ENCODE measurements at regions not wholly inside any gene's neighbourhood (a gene's known extent, or its start where the extent isn't known, plus 50 kb on each side); places are given as distances from the start of the nearest gene placed in this dataset.

GRCh38 chr2:221308507-221309066 lies 263.5 kb downstream of the EPHA4 start:
- no peaks in the 10 kb centered on the region for H3K27me3 ChIP-seq
- in situ Hi-C loops (cut with MboI; ENCODE audit: low pct_ligation_motif_present in 1 of 4, low pct_unique_long_range_greater_than_20kb in 1 of 4, low sequenced_read_pairs in 3 of 4) (no loop called here), intact Hi-C loops (cut with DNase I; ENCODE audit: low total_unique reads) (no loop called here)
- no peak for DNase-seq
- 82% methylated on average over 2 to 4 of the region's 4 CpGs for WGBS, 2 donors (ENCODE audit: low coverage in 1 of 2)
- no peaks in the 10 kb centered on the region for H3K9me3 ChIP-seq
- H3K4me3 ChIP-seq: no peak overlapping the region
- peaks cover 0 to 10% (median 5%) of the 10 kb centered on the region in 4 donors for H3K4me1 ChIP-seq
- H3K36me3 ChIP-seq: no peaks in the 10 kb centered on the region
- TF ChIP-seq CTCF (IDR thresholded peaks at IDR 0.05) (no peak), POLR2A (IDR thresholded peaks at IDR 0.05) (no peak), POLR2AphosphoS5 (IDR thresholded peaks at IDR 0.05) (no peak), EP300 (IDR thresholded peaks at IDR 0.05; ENCODE audit: low read depth) (no peak)
- H3K27ac ChIP-seq: no peak overlapping the region

- Histone ChIP-seq H3K27ac (no peak overlapping the region), H3K4me1 (peaks cover 0 to 10% (median 5%) of the 10 kb centered on the region in 4 donors), H3K36me3 (no peaks in the 10 kb centered on the region), H3K9me3 (no peaks in the 10 kb centered on the region), H3K4me3 (no peak overlapping the region), H3K27me3 (no peaks in the 10 kb centered on the region)
- in situ Hi-C loops (cut with MboI; ENCODE audit: low pct_ligation_motif_present in 1 of 4, low pct_unique_long_range_greater_than_20kb in 1 of 4, low sequenced_read_pairs in 3 of 4) (no loop called here), intact Hi-C loops (cut with DNase I; ENCODE audit: low total_unique reads) (loop anchor here (2.0 kb wide), 1 partner anchor 147 kb away; no protein-coding TSS in a partner anchor)
- DNase-seq: no peak
- no peak for TF ChIP-seq POLR2AphosphoS5 (IDR thresholded peaks at IDR 0.05)
- TF ChIP-seq CTCF (IDR thresholded peaks at IDR 0.05): no peak
- no peak for TF ChIP-seq POLR2A (IDR thresholded peaks at IDR 0.05)
- no peak for TF ChIP-seq EP300 (IDR thresholded peaks at IDR 0.05; ENCODE audit: low read depth)
- WGBS, 2 donors (ENCODE audit: low coverage in 1 of 2): 62 to 67% methylated on average over 4 to 10 of the region's 10 CpGs
Observed at GRCh38 chr2:221309892-221310583, 262.1 kb downstream of the EPHA4 start.

- H3K4me3 ChIP-seq: no peak overlapping the region
- H3K36me3 ChIP-seq: no peaks in the 10 kb centered on the region
- intact Hi-C loops (cut with DNase I; ENCODE audit: low total_unique reads) (loop anchor here (2.0 kb wide), 1 partner anchor 148 kb away; no protein-coding TSS in a partner anchor), in situ Hi-C loops (cut with MboI; ENCODE audit: low pct_ligation_motif_present in 1 of 4, low pct_unique_long_range_greater_than_20kb in 1 of 4, low sequenced_read_pairs in 3 of 4) (no loop called here)
- no peak for TF ChIP-seq CTCF (IDR thresholded peaks at IDR 0.05)
- TF ChIP-seq EP300 (IDR thresholded peaks at IDR 0.05; ENCODE audit: low read depth): no peak
- no peak for TF ChIP-seq POLR2A (IDR thresholded peaks at IDR 0.05)
- peaks cover 0 to 10% (median 5%) of the 10 kb centered on the region in 4 donors for H3K4me1 ChIP-seq
- WGBS, 2 donors (ENCODE audit: low coverage in 1 of 2): 78% methylated on average over 1 of the region's 1 CpG; no CpG with 5 or more reads in 1 of the 2 donors
- H3K27ac ChIP-seq: no peak overlapping the region
- H3K9me3 ChIP-seq: no peaks in the 10 kb centered on the region
- no peak for DNase-seq
- no peaks in the 10 kb centered on the region for H3K27me3 ChIP-seq
Observed at GRCh38 chr2:221310730-221311129, 261.4 kb downstream of the EPHA4 start.

- no peak for TF ChIP-seq CTCF (IDR thresholded peaks at IDR 0.05)
- no peak for TF ChIP-seq EP300 (IDR thresholded peaks at IDR 0.05; ENCODE audit: low read depth)
- TF ChIP-seq POLR2AphosphoS5 (IDR thresholded peaks at IDR 0.05): no peak
- no peak for TF ChIP-seq POLR2A (IDR thresholded peaks at IDR 0.05)
- no peak overlapping the region for H3K4me3 ChIP-seq
- H3K4me1 ChIP-seq: peaks cover 0 to 10% (median 5%) of the 10 kb centered on the region in 4 donors
- H3K27me3 ChIP-seq: no peaks in the 10 kb centered on the region
- no peak overlapping the region for H3K27ac ChIP-seq
- no peaks in the 10 kb centered on the region for H3K36me3 ChIP-seq
- intact Hi-C loops (cut with DNase I; ENCODE audit: low total_unique reads): no loop called here
- H3K9me3 ChIP-seq: no peaks in the 10 kb centered on the region
- no peak for DNase-seq
- in situ Hi-C loops (cut with MboI; ENCODE audit: low pct_ligation_motif_present in 1 of 4, low pct_unique_long_range_greater_than_20kb in 1 of 4, low sequenced_read_pairs in 3 of 4): no loop called here
Observed at GRCh38 chr2:221312634-221313033, 259.5 kb downstream of the EPHA4 start.

Data from transverse colon (tissue), 4 donors.